Femur (tissue), 1 donor: ENCODE measurements at regions not wholly inside any gene's neighbourhood (a gene's known extent, or its start where the extent isn't known, plus 50 kb on each side); places are given as distances from the start of the nearest gene placed in this dataset.

Experiments used
- DNase-seq: peaks from one replicate; pipeline ENCODE4 v3.0.0-alpha.2; 2017

GRCh38 chr6:22231050-22231449, 65.8 kb downstream of the PRL start:
- no peak for DNase-seq

GRCh38 chr6:22231616-22232015, 65.2 kb downstream of the PRL start:
- no peak for DNase-seq

GRCh38 chr6:22236626-22237414, 60.0 kb downstream of the PRL start:
- DNase-seq, result no peak
